Gastroesophageal sphincter (tissue), 4 donors: ENCODE measurements at regions not wholly inside any gene's neighbourhood (a gene's known extent, or its start where the extent isn't known, plus 50 kb on each side); places are given as distances from the start of the nearest gene placed in this dataset.

Experiments
- ATAC-seq: fragments of 150-250 bp; one replicate; pipeline ENCODE4 v1.9.1; 2016; ENCODE audit warnings: mild to moderate bottlenecking, moderate library complexity
- H3K27ac ChIP-seq, 4 donors: fragments of 200-600 bp; sonication (generic) in 3 of 4; 1 replicate in 3 of 4; 2 replicates in 1 of 4; pipeline ENCODE4 v1.5.1; 2016 to 2019
- H3K27me3 ChIP-seq: fragments of 200-600 bp; sonication (generic); one replicate; pipeline ENCODE4 v1.5.1; 2019
- H3K36me3 ChIP-seq, 2 donors: fragments of 200-600 bp; sonication (generic); one replicate each; pipeline ENCODE4 v1.5.1; 2019; ENCODE audit warnings: control low read depth in 1 of 2
- H3K4me1 ChIP-seq, 3 donors: fragments of 200-600 bp; sonication (generic); 1 replicate in 2 of 3; 2 replicates in 1 of 3; pipeline ENCODE4 v1.5.1; 2016 to 2019; ENCODE audit warnings: control low read depth in 2 of 3
- H3K4me3 ChIP-seq, 2 donors: fragments of 200-600 bp; sonication (generic); one replicate each; pipeline ENCODE4 v1.5.1; 2019; ENCODE audit warnings: mild to moderate bottlenecking in 1 of 2, moderate library complexity in 1 of 2
- H3K9me3 ChIP-seq, 3 donors: fragments of 200-600 bp; sonication (generic); one replicate each; pipeline ENCODE4 v1.5.1; 2017 to 2019; ENCODE audit warnings: control low read depth in 2 of 3
- EP300 ChIP-seq: sonication (generic); formaldehyde crosslinking; IDR thresholded peaks from one replicate; pipeline ENCODE4 v1.6.1; 2017; ENCODE audit warnings: antibody characterized with exemption, mild to moderate bottlenecking
- POLR2A ChIP-seq, 2 donors: fragments of 450-650 bp; IDR thresholded peaks; one replicate each; pipeline ENCODE4 v1.6.1; 2017; ENCODE audit warnings: antibody characterized with exemption in 2 of 2, mild to moderate bottlenecking in 2 of 2, moderate library complexity in 1 of 2
- POLR2AphosphoS5 ChIP-seq: sonication (generic); formaldehyde crosslinking; IDR thresholded peaks from one replicate; pipeline ENCODE4 v1.6.1; 2017; ENCODE audit warnings: antibody characterized with exemption
- WGBS, 2 donors: methylation state at CpG; one replicate each; pipeline ENCODE4 v1.1.5; 2018; ENCODE audit warnings: low coverage in 1 of 2; 5-methylcytosine and 5-hydroxymethylcytosine counted together
- TF ChIP-seq, protein P1 (sequence below), 4 experiments: fragments of 200-600 bp in 2 of 4; fragments of 450-650 bp in 2 of 4; sonication (generic) in 1 of 4; IDR thresholded peaks; one replicate each; pipeline ENCODE4 v1.5.1; 2017 to 2019; ENCODE audit warnings: antibody characterized with exemption in 4 of 4, mild to moderate bottlenecking in 2 of 4, moderate library complexity in 2 of 4

GRCh38 chr11:70872299-70872698 is 380.1 kb downstream of the SHANK2 start:
- Histone ChIP-seq H3K36me3 (no peaks in the 10 kb centered on the region), H3K9me3 (no peaks in the 10 kb centered on the region), H3K27ac (peak overlapping the region in 2 of 4 donors; percentile 33 to 61), H3K4me3 (no peak overlapping the region), H3K4me1 (peaks cover 0 to 26% (median 8%) of the 10 kb centered on the region in 3 donors), H3K27me3 (no peaks in the 10 kb centered on the region)
- WGBS, 2 donors = 60 to 68% methylated on average over 5 to 8 of the region's 11 CpGs
- no peak for ATAC-seq
- TF ChIP-seq POLR2AphosphoS5 = no peak
- no peak for TF ChIP-seq POLR2A (IDR thresholded peaks at IDR 0.05)
- TF ChIP-seq, protein P1, sequence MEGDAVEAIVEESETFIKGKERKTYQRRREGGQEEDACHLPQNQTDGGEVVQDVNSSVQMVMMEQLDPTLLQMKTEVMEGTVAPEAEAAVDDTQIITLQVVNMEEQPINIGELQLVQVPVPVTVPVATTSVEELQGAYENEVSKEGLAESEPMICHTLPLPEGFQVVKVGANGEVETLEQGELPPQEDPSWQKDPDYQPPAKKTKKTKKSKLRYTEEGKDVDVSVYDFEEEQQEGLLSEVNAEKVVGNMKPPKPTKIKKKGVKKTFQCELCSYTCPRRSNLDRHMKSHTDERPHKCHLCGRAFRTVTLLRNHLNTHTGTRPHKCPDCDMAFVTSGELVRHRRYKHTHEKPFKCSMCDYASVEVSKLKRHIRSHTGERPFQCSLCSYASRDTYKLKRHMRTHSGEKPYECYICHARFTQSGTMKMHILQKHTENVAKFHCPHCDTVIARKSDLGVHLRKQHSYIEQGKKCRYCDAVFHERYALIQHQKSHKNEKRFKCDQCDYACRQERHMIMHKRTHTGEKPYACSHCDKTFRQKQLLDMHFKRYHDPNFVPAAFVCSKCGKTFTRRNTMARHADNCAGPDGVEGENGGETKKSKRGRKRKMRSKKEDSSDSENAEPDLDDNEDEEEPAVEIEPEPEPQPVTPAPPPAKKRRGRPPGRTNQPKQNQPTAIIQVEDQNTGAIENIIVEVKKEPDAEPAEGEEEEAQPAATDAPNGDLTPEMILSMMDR (IDR thresholded peaks at IDR 0.05) = no peak
- no peak for TF ChIP-seq EP300

DNA sequence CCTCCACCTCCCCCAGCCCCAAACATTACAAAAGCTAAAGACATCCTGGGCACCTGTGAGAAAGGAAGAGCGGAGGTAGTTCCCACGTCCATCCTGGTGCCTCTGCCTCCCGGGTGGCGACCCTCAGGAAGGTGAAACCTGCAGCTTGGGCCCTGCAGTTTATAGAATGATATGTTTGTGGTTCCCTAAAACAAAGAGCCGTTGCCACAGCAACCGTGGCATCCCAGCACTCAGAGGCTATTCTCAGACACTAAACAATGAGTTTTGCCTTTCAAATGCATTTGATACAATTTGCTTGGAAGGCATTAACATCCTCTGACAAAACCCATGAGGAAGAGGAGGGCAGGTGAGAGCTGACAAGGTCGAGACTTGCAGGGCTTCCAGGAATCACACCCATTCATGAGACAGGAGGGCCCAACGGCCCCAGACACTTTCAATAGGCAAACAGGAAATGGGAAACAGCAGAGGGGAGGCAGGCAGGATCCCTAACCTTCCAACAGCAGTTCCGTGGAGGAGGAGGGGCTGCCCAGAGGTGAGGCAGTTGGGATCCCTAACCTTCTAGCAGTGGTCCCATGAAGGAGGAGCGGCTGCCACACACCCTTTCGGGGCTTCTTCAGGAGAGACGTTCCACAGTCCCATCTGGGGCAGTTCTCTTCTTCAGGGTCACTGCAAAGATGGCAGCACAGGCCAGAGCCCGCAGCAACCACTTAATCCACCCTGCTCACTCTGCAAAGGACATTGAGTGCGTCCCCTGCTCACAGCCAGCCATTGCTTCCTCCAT is 379.2 kb downstream of the SHANK2 start:
- H3K27ac ChIP-seq = peak overlapping the region in 2 of 4 donors; percentile 33 to 61
- ATAC-seq = no peak
- H3K9me3 ChIP-seq = no peaks in the 10 kb centered on the region
- H3K27me3 ChIP-seq = no peaks in the 10 kb centered on the region
- WGBS, 2 donors = 55 to 61% methylated on average over 4 to 8 of the region's 14 CpGs
- peaks cover 0 to 26% (median 8%) of the 10 kb centered on the region in 3 donors for H3K4me1 ChIP-seq
- TF ChIP-seq POLR2AphosphoS5 = no peak
- TF ChIP-seq, protein P1 (IDR thresholded peaks at IDR 0.05) = no peak
- TF ChIP-seq EP300 = no peak
- no peak for TF ChIP-seq POLR2A (IDR thresholded peaks at IDR 0.05)
- no peak overlapping the region for H3K4me3 ChIP-seq
- H3K36me3 ChIP-seq = no peaks in the 10 kb centered on the region

DNA sequence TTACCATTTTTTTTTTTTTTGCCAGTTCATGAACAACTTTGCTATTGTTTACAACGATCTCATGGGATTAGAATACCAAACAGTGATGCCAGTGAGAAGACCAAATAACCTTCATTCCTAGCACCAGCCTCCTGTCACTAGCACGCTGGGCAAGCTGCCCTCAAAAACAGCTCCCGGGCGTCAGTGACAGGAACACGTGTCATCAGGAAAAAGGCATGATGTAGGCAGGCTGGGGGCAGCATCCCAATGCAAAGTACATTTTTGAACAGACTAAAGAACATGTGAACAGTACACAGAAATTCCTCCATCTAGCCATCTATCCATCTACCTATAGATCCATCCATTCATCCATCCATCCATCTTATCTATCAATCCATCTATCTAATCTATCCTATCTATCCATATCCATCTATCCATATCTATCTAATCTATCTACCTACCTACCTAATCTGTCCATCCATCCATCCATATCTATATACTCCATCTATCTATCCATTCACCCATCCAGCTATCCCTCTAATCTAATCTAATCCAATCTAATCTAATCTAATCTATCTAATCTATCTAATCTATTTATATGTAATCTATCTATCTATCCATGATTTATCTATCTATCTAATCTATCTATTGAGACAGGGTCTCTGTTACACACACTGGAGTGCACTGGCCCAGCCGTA is 378.5 kb downstream of the SHANK2 start:
- no peaks in the 10 kb centered on the region for H3K36me3 ChIP-seq
- WGBS, 2 donors = 74 to 78% methylated on average over 5 to 6 of the region's 6 CpGs
- TF ChIP-seq, protein P1 (IDR thresholded peaks at IDR 0.05) = no peak
- TF ChIP-seq POLR2A (IDR thresholded peaks at IDR 0.05) (no peak), EP300 (no peak), POLR2AphosphoS5 (no peak)
- no peak overlapping the region for H3K4me3 ChIP-seq
- H3K4me1 ChIP-seq = peaks cover 0 to 26% (median 8%) of the 10 kb centered on the region in 3 donors
- no peaks in the 10 kb centered on the region for H3K27me3 ChIP-seq
- ATAC-seq = no peak
- H3K9me3 ChIP-seq = no peaks in the 10 kb centered on the region
- no peak overlapping the region for H3K27ac ChIP-seq

GRCh38 chr11:70876685-70877084 is 375.7 kb downstream of the SHANK2 start:
- H3K27ac ChIP-seq = no peak overlapping the region
- H3K36me3 ChIP-seq = no peaks in the 10 kb centered on the region
- H3K4me3 ChIP-seq = no peak overlapping the region
- ATAC-seq = no peak
- H3K9me3 ChIP-seq = no peaks in the 10 kb centered on the region
- WGBS, 2 donors = 14 to 25% methylated on average over 2 of the region's 7 CpGs
- peaks cover 0 to 18% (median 8%) of the 10 kb centered on the region in 3 donors for H3K4me1 ChIP-seq
- no peaks in the 10 kb centered on the region for H3K27me3 ChIP-seq
- TF ChIP-seq, protein P1 (IDR thresholded peaks at IDR 0.05) = no peak

- Histone ChIP-seq H3K27ac (no peak overlapping the region), H3K4me3 (no peak overlapping the region), H3K36me3 (no peaks in the 10 kb centered on the region), H3K27me3 (no peaks in the 10 kb centered on the region), H3K4me1 (peaks cover 0 to 14% (median 8%) of the 10 kb centered on the region in 3 donors), H3K9me3 (no peaks in the 10 kb centered on the region)
- 70 to 87% methylated on average over 2 to 12 of the region's 12 CpGs for WGBS, 2 donors
- no peak for TF ChIP-seq EP300
- no peak for TF ChIP-seq POLR2AphosphoS5
- TF ChIP-seq POLR2A (IDR thresholded peaks at IDR 0.05) = no peak
- TF ChIP-seq, protein P1 (IDR thresholded peaks at IDR 0.05) = no peak
- ATAC-seq = no peak
Measured at GRCh38 chr11:70877151-70877550, 375.2 kb downstream of the SHANK2 start.
